ENCODE measurements at regions not wholly inside any gene's neighbourhood (a gene's known extent, or its start where the extent isn't known, plus 50 kb on each side); places are given as distances from the start of the nearest gene placed in this dataset.
"Not testable (repeated sequence)": the region's sequence is repeated elsewhere in the genome, so short reads cannot be mapped to it uniquely, and the experiment has no call there.

DNA sequence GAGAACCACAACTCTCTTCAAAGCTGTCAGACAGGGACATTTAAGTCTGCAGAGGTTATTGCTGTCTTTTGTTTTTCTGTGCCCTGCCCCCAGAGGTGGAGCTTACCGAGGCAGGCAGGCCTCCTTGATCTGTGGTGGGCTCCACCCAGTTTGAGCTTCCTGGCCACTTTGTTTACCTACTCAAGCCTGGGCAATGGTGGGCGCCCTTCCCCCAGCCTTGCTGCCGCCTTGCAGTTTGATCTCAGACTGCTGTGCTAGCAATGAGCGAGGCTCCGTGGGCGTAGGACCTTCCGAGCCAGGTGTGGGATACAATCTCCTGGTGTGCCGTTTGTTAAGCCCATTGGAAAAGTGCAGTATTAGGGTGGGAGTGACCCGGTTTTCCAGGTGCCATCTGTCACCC lies 822.1 kb downstream of the KCNMA1 start:
- TF ChIP-seq, protein P1, sequence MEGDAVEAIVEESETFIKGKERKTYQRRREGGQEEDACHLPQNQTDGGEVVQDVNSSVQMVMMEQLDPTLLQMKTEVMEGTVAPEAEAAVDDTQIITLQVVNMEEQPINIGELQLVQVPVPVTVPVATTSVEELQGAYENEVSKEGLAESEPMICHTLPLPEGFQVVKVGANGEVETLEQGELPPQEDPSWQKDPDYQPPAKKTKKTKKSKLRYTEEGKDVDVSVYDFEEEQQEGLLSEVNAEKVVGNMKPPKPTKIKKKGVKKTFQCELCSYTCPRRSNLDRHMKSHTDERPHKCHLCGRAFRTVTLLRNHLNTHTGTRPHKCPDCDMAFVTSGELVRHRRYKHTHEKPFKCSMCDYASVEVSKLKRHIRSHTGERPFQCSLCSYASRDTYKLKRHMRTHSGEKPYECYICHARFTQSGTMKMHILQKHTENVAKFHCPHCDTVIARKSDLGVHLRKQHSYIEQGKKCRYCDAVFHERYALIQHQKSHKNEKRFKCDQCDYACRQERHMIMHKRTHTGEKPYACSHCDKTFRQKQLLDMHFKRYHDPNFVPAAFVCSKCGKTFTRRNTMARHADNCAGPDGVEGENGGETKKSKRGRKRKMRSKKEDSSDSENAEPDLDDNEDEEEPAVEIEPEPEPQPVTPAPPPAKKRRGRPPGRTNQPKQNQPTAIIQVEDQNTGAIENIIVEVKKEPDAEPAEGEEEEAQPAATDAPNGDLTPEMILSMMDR (IDR thresholded peaks at IDR 0.05): not testable (repeated sequence)
- TF ChIP-seq POLR2A (IDR thresholded peaks at IDR 0.05): not testable (repeated sequence)

Measured in lower leg skin (tissue), 3 donors.